B cell (primary cell): ENCODE measurements at regions not wholly inside any gene's neighbourhood (a gene's known extent, or its start where the extent isn't known, plus 50 kb on each side); places are given as distances from the start of the nearest gene placed in this dataset.

Experiments used
- EZH2 ChIP-seq: IDR thresholded peaks from 2 replicates; pipeline ENCODE4 v1.6.1; 2012; ENCODE audit warnings: borderline replicate concordance, low read depth, mild to moderate bottlenecking, moderate library complexity, low read length; ENCODE audit not compliant: insufficient read depth, poor library complexity, severe bottlenecking
- TF ChIP-seq, protein P1 (sequence below): fragments of 200-600 bp; IDR thresholded peaks from one replicate; pipeline ENCODE4 v1.8.0; 2022; ENCODE audit warnings: antibody characterized with exemption, mild to moderate bottlenecking

DNA sequence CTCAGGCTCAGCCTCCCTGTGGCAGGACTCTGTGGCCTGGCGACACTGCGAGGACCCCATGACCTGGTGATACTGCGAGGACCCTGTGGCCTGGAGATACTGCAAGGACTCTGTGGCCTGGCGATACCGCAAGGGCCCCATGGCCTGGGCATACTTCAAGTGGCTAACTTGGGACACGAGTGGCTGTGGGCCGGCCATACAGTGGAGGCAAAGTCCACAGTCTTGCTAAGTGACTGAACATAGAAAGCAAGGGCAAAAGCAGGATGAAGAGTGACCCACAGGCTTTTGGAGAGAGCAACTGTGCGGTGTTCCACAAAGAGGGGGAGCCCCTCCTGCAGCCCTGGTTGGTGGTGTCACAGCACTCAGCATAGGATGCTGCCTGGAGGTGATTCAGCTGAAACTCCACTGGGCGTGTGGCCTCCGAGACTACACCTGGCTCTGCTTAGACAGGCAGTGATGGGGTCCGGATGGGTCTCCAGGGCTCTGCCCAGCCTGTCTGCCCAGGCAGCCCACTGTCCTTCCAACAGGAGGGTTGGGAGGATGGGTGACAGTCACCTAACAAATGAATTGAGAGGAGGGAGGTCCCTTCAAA is 691.0 kb upstream of the HS6ST1 start:
- TF ChIP-seq, protein P1, sequence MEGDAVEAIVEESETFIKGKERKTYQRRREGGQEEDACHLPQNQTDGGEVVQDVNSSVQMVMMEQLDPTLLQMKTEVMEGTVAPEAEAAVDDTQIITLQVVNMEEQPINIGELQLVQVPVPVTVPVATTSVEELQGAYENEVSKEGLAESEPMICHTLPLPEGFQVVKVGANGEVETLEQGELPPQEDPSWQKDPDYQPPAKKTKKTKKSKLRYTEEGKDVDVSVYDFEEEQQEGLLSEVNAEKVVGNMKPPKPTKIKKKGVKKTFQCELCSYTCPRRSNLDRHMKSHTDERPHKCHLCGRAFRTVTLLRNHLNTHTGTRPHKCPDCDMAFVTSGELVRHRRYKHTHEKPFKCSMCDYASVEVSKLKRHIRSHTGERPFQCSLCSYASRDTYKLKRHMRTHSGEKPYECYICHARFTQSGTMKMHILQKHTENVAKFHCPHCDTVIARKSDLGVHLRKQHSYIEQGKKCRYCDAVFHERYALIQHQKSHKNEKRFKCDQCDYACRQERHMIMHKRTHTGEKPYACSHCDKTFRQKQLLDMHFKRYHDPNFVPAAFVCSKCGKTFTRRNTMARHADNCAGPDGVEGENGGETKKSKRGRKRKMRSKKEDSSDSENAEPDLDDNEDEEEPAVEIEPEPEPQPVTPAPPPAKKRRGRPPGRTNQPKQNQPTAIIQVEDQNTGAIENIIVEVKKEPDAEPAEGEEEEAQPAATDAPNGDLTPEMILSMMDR, result no peak
- TF ChIP-seq EZH2, result no peak
